ENCODE measurements at regions not wholly inside any gene's neighbourhood (a gene's known extent, or its start where the extent isn't known, plus 50 kb on each side); places are given as distances from the start of the nearest gene placed in this dataset.

- DNase-seq, result no peak
Measured at GRCh38 chr15:95557226-95558046, 773.1 kb upstream of the NR2F2 start.

GRCh38 chr15:95558131-95558530 is 772.4 kb upstream of the NR2F2 start:
- DNase-seq, result no peak

GRCh38 chr15:95558916-95559315 is 771.6 kb upstream of the NR2F2 start:
- no peak for DNase-seq

GRCh38 chr15:95559875-95560394 is 770.6 kb upstream of the NR2F2 start:
- no peak for DNase-seq

GRCh38 chr15:95561463-95561862 is 769.0 kb upstream of the NR2F2 start:
- DNase-seq, result no peak

- DNase-seq, result no peak
Measured at GRCh38 chr15:95563634-95564033, 766.9 kb upstream of the NR2F2 start.

GRCh38 chr15:95565016-95565600 is 765.4 kb upstream of the NR2F2 start:
- no peak for DNase-seq

- DNase-seq, result no peak
Measured at GRCh38 chr15:95565690-95566089, 764.8 kb upstream of the NR2F2 start.

GRCh38 chr15:95567686-95568085 is 762.8 kb upstream of the NR2F2 start:
- DNase-seq, result no peak

- DNase-seq, result no peak
Measured at GRCh38 chr15:95574053-95574452, 756.4 kb upstream of the NR2F2 start.

- DNase-seq, result no peak
Measured at GRCh38 chr15:95577927-95578326, 752.6 kb upstream of the NR2F2 start.

- no peak for DNase-seq
Measured at GRCh38 chr15:95580121-95580520, 750.4 kb upstream of the NR2F2 start.

- no peak for DNase-seq
Measured at GRCh38 chr15:95581595-95581994, 748.9 kb upstream of the NR2F2 start.

- no peak for DNase-seq
Measured at GRCh38 chr15:95584088-95584487, 746.4 kb upstream of the NR2F2 start.

- DNase-seq, result no peak
Measured at GRCh38 chr15:95588056-95588455, 742.4 kb upstream of the NR2F2 start.

GRCh38 chr15:95590533-95591044 is 739.9 kb upstream of the NR2F2 start:
- no peak for DNase-seq

- DNase-seq, result no peak
Measured at GRCh38 chr15:95591270-95591669, 739.2 kb upstream of the NR2F2 start.

GRCh38 chr15:95591886-95592285 is 738.6 kb upstream of the NR2F2 start:
- no peak for DNase-seq

GRCh38 chr15:95594496-95594895 is 736.0 kb upstream of the NR2F2 start:
- DNase-seq, result no peak

GRCh38 chr15:95595759-95596158 is 734.7 kb upstream of the NR2F2 start:
- DNase-seq, result no peak

- DNase-seq, result no peak
Measured at GRCh38 chr15:95596496-95596895, 734.0 kb upstream of the NR2F2 start.

GRCh38 chr15:95598251-95598855 is 732.1 kb upstream of the NR2F2 start:
- no peak for DNase-seq

GRCh38 chr15:95600367-95600766 is 730.1 kb upstream of the NR2F2 start:
- DNase-seq, result no peak

Measured in muscle of arm (tissue), 1 donor.